Activated naive CD8-positive, alpha-beta T cell treated with anti-CD3 and anti-CD28 coated beads, Interleukin-2, amount 10 ng/mL, durations not matched to agents 7 days and 5 days (primary cell): ENCODE measurements at regions not wholly inside any gene's neighbourhood (a gene's known extent, or its start where the extent isn't known, plus 50 kb on each side); places are given as distances from the start of the nearest gene placed in this dataset.

Experiments used
- ATAC-seq: fragments of 150-1000 bp; cut with Tn5 transposase; one replicate; pipeline ENCODE4 v1.10.0; 2021; ENCODE audit warnings: low read depth, moderate library complexity
- POLR2A ChIA-PET: fragments of 350-600 bp; sonication (Branson Sonifier 250); formaldehyde crosslinking; loops from one replicate; lab custom pipeline; 2021; ENCODE audit warnings: antibody characterized with exemption; lab: Charles Lee
- DNase-seq: peaks from one replicate; pipeline ENCODE4 v3.0.0; 2021
- H3K27ac Mint-ChIP-seq: one replicate; pipeline ENCODE4 v1.8.0; 2022; ENCODE audit warnings: mild to moderate bottlenecking, mixed read lengths
- H3K27me3 Mint-ChIP-seq: one replicate; pipeline ENCODE4 v1.8.0; 2022; ENCODE audit warnings: mild to moderate bottlenecking, moderate library complexity, mixed read lengths
- H3K36me3 Mint-ChIP-seq: one replicate; pipeline ENCODE4 v1.8.0; 2021; ENCODE audit warnings: mild to moderate bottlenecking, mixed read lengths
- H3K4me1 Mint-ChIP-seq: one replicate; pipeline ENCODE4 v1.8.0; 2021; ENCODE audit warnings: mixed read lengths
- H3K4me3 Mint-ChIP-seq: one replicate; pipeline ENCODE4 v1.8.0; 2022; ENCODE audit warnings: mild to moderate bottlenecking, moderate library complexity, mixed read lengths
- H3K9me3 Mint-ChIP-seq: one replicate; pipeline ENCODE4 v1.8.0; 2021; ENCODE audit warnings: mixed read lengths

- POLR2A ChIA-PET: no interaction called here
- H3K27ac Mint-ChIP-seq: no peak overlapping the region
- DNase-seq: no peak
- H3K4me3 Mint-ChIP-seq: no peak overlapping the region
- no peaks in the 10 kb centered on the region for H3K36me3 Mint-ChIP-seq
- no peak for ATAC-seq
- no peaks in the 10 kb centered on the region for H3K4me1 Mint-ChIP-seq
- H3K27me3 Mint-ChIP-seq: no peaks in the 10 kb centered on the region
- H3K9me3 Mint-ChIP-seq: no peaks in the 10 kb centered on the region
Observed at GRCh38 chr12:77477907-77478533, 352.7 kb upstream of the NAV3 start.

GRCh38 chr12:77471801-77472200 lies 358.9 kb upstream of the NAV3 start:
- POLR2A ChIA-PET: no interaction called here
- no peak overlapping the region for H3K27ac Mint-ChIP-seq
- peaks cover 2% of the 10 kb centered on the region for H3K9me3 Mint-ChIP-seq
- no peak for ATAC-seq
- H3K4me1 Mint-ChIP-seq: no peaks in the 10 kb centered on the region
- no peaks in the 10 kb centered on the region for H3K27me3 Mint-ChIP-seq
- no peak for DNase-seq
- no peaks in the 10 kb centered on the region for H3K36me3 Mint-ChIP-seq
- no peak overlapping the region for H3K4me3 Mint-ChIP-seq

- Mint-ChIP-seq H3K27me3 (no peaks in the 10 kb centered on the region), H3K9me3 (peaks cover 6% of the 10 kb centered on the region), H3K4me1 (no peaks in the 10 kb centered on the region)
Observed at GRCh38 chr12:77469578-77470333, 360.9 kb upstream of the NAV3 start.

GRCh38 chr12:77442633-77443032 lies 377.3 kb upstream of the E2F7 start:
- no peak overlapping the region for H3K27ac Mint-ChIP-seq
- ATAC-seq (no peak), DNase-seq (no peak)
- H3K9me3 Mint-ChIP-seq: peaks cover 7% of the 10 kb centered on the region
- H3K27me3 Mint-ChIP-seq: no peaks in the 10 kb centered on the region
- no peak overlapping the region for H3K4me3 Mint-ChIP-seq
- POLR2A ChIA-PET: no interaction called here
- no peaks in the 10 kb centered on the region for H3K4me1 Mint-ChIP-seq
- no peaks in the 10 kb centered on the region for H3K36me3 Mint-ChIP-seq

More at GRCh38 chr12:77469578-77470333, 360.9 kb upstream of the NAV3 start:
- Mint-ChIP-seq H3K4me3 (no peak overlapping the region), H3K27ac (no peak overlapping the region), H3K36me3 (no peaks in the 10 kb centered on the region)
- POLR2A ChIA-PET: no interaction called here
- ATAC-seq: no peak
- DNase-seq: no peak

- peaks cover 3% of the 10 kb centered on the region for H3K27me3 Mint-ChIP-seq
- no peaks in the 10 kb centered on the region for H3K4me1 Mint-ChIP-seq
- peaks cover 3% of the 10 kb centered on the region for H3K9me3 Mint-ChIP-seq
- H3K36me3 Mint-ChIP-seq: no peaks in the 10 kb centered on the region
- no peak for ATAC-seq
- POLR2A ChIA-PET: no interaction called here
- no peak for DNase-seq
- H3K4me3 Mint-ChIP-seq: no peak overlapping the region
- no peak overlapping the region for H3K27ac Mint-ChIP-seq
Observed at GRCh38 chr12:77439749-77440148, 374.4 kb upstream of the E2F7 start.

GRCh38 chr12:77438644-77439043 lies 373.3 kb upstream of the E2F7 start:
- POLR2A ChIA-PET: no interaction called here
- Mint-ChIP-seq H3K9me3 (peaks cover 1% of the 10 kb centered on the region), H3K4me1 (no peaks in the 10 kb centered on the region), H3K4me3 (no peak overlapping the region), H3K27me3 (peaks cover 3% of the 10 kb centered on the region), H3K27ac (no peak overlapping the region), H3K36me3 (no peaks in the 10 kb centered on the region)
- DNase-seq: no peak
- ATAC-seq: no peak

GRCh38 chr12:77437206-77437605 lies 371.8 kb upstream of the E2F7 start:
- no peak for ATAC-seq
- H3K9me3 Mint-ChIP-seq: peaks cover 1% of the 10 kb centered on the region
- no peak overlapping the region for H3K4me3 Mint-ChIP-seq
- DNase-seq: no peak
- no peaks in the 10 kb centered on the region for H3K4me1 Mint-ChIP-seq
- no peaks in the 10 kb centered on the region for H3K36me3 Mint-ChIP-seq
- H3K27me3 Mint-ChIP-seq: peaks cover 3% of the 10 kb centered on the region
- POLR2A ChIA-PET: no interaction called here
- H3K27ac Mint-ChIP-seq: no peak overlapping the region

- H3K9me3 Mint-ChIP-seq: peaks cover 1% of the 10 kb centered on the region
- H3K4me3 Mint-ChIP-seq: no peak overlapping the region
- DNase-seq (no peak), ATAC-seq (no peak)
- peaks cover 3% of the 10 kb centered on the region for H3K27me3 Mint-ChIP-seq
- H3K36me3 Mint-ChIP-seq: no peaks in the 10 kb centered on the region
- POLR2A ChIA-PET: no interaction called here
- H3K27ac Mint-ChIP-seq: no peak overlapping the region
- no peaks in the 10 kb centered on the region for H3K4me1 Mint-ChIP-seq
Observed at GRCh38 chr12:77435446-77436091, 370.2 kb upstream of the E2F7 start.

GRCh38 chr12:77433799-77434198 lies 368.4 kb upstream of the E2F7 start:
- peaks cover 3% of the 10 kb centered on the region for H3K27me3 Mint-ChIP-seq
- H3K36me3 Mint-ChIP-seq: no peaks in the 10 kb centered on the region
- ATAC-seq (no peak), DNase-seq (no peak)
- H3K9me3 Mint-ChIP-seq: no peaks in the 10 kb centered on the region
- POLR2A ChIA-PET: no interaction called here
- H3K4me1 Mint-ChIP-seq: no peaks in the 10 kb centered on the region
- H3K4me3 Mint-ChIP-seq: no peak overlapping the region
- no peak overlapping the region for H3K27ac Mint-ChIP-seq

GRCh38 chr12:77429426-77429825 lies 364.1 kb upstream of the E2F7 start:
- ATAC-seq: no peak
- Mint-ChIP-seq H3K4me3 (no peak overlapping the region), H3K27me3 (no peaks in the 10 kb centered on the region), H3K27ac (no peak overlapping the region), H3K9me3 (peaks cover 2% of the 10 kb centered on the region), H3K36me3 (no peaks in the 10 kb centered on the region), H3K4me1 (no peaks in the 10 kb centered on the region)
- no peak for DNase-seq
- POLR2A ChIA-PET: no interaction called here

GRCh38 chr12:77421152-77421551 lies 355.8 kb upstream of the E2F7 start:
- H3K4me3 Mint-ChIP-seq: no peak overlapping the region
- no peak overlapping the region for H3K27ac Mint-ChIP-seq
- POLR2A ChIA-PET: no interaction called here
- no peaks in the 10 kb centered on the region for H3K27me3 Mint-ChIP-seq
- H3K36me3 Mint-ChIP-seq: no peaks in the 10 kb centered on the region
- H3K4me1 Mint-ChIP-seq: no peaks in the 10 kb centered on the region
- DNase-seq (no peak), ATAC-seq (no peak)
- peaks cover 4% of the 10 kb centered on the region for H3K9me3 Mint-ChIP-seq

- Mint-ChIP-seq H3K36me3 (no peaks in the 10 kb centered on the region), H3K4me1 (no peaks in the 10 kb centered on the region), H3K4me3 (no peak overlapping the region), H3K27me3 (no peaks in the 10 kb centered on the region), H3K27ac (no peak overlapping the region), H3K9me3 (no peaks in the 10 kb centered on the region)
- DNase-seq (no peak), ATAC-seq (no peak)
- POLR2A ChIA-PET: no interaction called here
Observed at GRCh38 chr12:77409551-77409950, 344.2 kb upstream of the E2F7 start.

GRCh38 chr12:77407931-77408330 lies 342.6 kb upstream of the E2F7 start:
- POLR2A ChIA-PET: no interaction called here
- Mint-ChIP-seq H3K27ac (no peak overlapping the region), H3K36me3 (no peaks in the 10 kb centered on the region), H3K27me3 (no peaks in the 10 kb centered on the region), H3K4me1 (no peaks in the 10 kb centered on the region), H3K9me3 (no peaks in the 10 kb centered on the region), H3K4me3 (no peak overlapping the region)
- ATAC-seq: no peak
- DNase-seq: no peak
